GM12873 (cell line): ENCODE measurements at regions not wholly inside any gene's neighbourhood (a gene's known extent, or its start where the extent isn't known, plus 50 kb on each side); places are given as distances from the start of the nearest gene placed in this dataset.

Experiments used
- CTCF ChIP-seq: IDR thresholded peaks from 2 replicates; pipeline ENCODE4 v1.5.1; 2012; ENCODE audit warnings: low read depth, mild to moderate bottlenecking, moderate library complexity, low read length, control low read depth; ENCODE audit not compliant: insufficient read depth; ENCODE audit errors: missing control alignments

DNA sequence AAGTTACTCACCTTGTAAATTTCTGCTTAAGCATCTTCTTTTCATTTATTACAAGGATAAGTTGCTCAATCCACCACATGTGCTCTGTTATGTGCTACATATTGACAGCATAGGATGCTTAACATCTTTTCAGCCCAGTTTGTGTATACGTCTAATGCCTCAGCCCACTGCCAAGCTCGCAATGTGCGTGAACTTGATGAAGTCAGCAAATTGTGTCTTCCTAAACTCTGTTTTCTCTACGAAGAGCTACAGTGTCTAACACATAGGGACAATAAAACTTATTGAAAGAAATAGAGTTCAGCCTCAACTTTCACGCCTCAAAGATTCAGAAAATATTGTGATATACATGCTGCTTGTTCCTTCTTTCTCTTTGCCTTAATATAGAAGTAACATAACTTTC lies 500.0 kb downstream of the TFAP2B start:
- no peak for TF ChIP-seq CTCF

DNA sequence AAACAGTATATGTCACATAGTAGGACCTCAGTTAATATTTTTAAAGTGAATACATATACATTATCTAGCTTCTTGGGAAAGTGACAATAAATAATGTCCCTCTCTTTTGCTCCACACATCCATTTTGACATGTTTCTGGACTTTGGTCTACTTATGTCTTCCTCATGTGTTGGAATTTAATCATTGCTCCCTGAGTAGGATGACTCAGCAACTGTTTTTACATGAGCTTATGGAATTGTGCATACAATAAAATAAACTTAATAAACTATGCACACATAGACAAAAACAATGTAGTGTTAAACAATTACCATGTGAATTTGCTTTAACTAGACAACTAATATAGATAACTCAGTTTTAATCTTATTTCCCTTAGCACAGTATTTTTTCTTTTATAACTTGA lies 503.8 kb downstream of the TFAP2B start:
- TF ChIP-seq CTCF = no peak

- no peak for TF ChIP-seq CTCF
These were observed 504.4 kb downstream of the TFAP2B start for GRCh38 chr6:51323056-51323455.

GRCh38 chr6:51330971-51331370 lies 512.3 kb downstream of the TFAP2B start:
- TF ChIP-seq CTCF = no peak

DNA sequence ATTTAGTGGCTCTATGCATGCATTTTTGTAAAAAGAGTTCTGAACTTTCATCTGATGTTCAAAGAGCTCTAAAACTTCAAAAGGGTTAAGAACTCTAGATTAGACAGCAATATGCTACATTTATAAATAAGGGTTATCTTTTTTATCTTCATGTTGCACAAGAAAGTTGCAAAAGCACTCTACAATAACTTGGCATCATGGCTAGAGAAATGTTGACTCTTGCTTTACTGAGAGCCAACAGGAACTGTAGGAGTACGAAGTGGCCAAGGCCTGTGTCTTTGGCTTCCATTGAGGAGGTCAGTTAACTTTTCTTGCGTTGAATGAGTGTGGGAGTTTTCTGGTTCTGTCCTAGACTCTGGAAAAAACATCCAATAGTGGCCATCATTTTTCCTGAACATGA lies 516.9 kb downstream of the TFAP2B start:
- no peak for TF ChIP-seq CTCF

- TF ChIP-seq CTCF = no peak
These were observed 517.5 kb downstream of the TFAP2B start for GRCh38 chr6:51336185-51336584.

GRCh38 chr6:51337277-51337676 lies 518.6 kb downstream of the TFAP2B start:
- TF ChIP-seq CTCF = no peak
